PFSK-1 (cell line): ENCODE measurements at regions not wholly inside any gene's neighbourhood (a gene's known extent, or its start where the extent isn't known, plus 50 kb on each side); places are given as distances from the start of the nearest gene placed in this dataset.

Source experiments
- FOXP2 ChIP-seq: optimal IDR thresholded peaks from 2 replicates; pipeline ENCODE3; 2011; ENCODE audit warnings: borderline replicate concordance, control low read depth, inconsistent platforms; ENCODE audit not compliant: insufficient read depth; ENCODE audit errors: extremely low read length, extremely low read depth
- POLR2AphosphoS5 ChIP-seq: IDR thresholded peaks from 2 replicates; pipeline ENCODE4 v1.6.1; 2012; ENCODE audit warnings: low read depth, mild to moderate bottlenecking, control low read depth, low read length, moderate library complexity
- REST ChIP-seq, 2 experiments: IDR thresholded peaks; 2 replicates each; pipeline versions ENCODE4 v1.6.1 to v1.8.0; 2011 to 2012; ENCODE audit warnings: low read depth in 2 of 2, low read length in 2 of 2, control low read depth in 1 of 2, inconsistent platforms in 1 of 2, mild to moderate bottlenecking in 1 of 2, moderate library complexity in 1 of 2; ENCODE audit not compliant: insufficient read depth in 1 of 2
- SIN3A ChIP-seq: IDR thresholded peaks from 2 replicates; pipeline ENCODE4 v1.6.1; 2012; ENCODE audit warnings: mild to moderate bottlenecking, low read length, moderate library complexity, borderline replicate concordance; ENCODE audit not compliant: insufficient read depth
- TAF1 ChIP-seq: IDR thresholded peaks from 2 replicates; pipeline ENCODE4 v1.6.1; 2012; ENCODE audit warnings: low read length, control low read depth, borderline replicate concordance; ENCODE audit not compliant: insufficient read depth

GRCh38 chr16:79988721-79989220 lies 388.2 kb upstream of the MAF start:
- no peak for TF ChIP-seq POLR2AphosphoS5
- TF ChIP-seq SIN3A = no peak
- TF ChIP-seq TAF1 = no peak
- no peak for TF ChIP-seq FOXP2
- no peak for TF ChIP-seq REST (IDR thresholded peaks at IDR 0.05; ENCODE audit: insufficient read depth in 1 of 2, low read depth in 2 of 2, low read length in 2 of 2)

DNA sequence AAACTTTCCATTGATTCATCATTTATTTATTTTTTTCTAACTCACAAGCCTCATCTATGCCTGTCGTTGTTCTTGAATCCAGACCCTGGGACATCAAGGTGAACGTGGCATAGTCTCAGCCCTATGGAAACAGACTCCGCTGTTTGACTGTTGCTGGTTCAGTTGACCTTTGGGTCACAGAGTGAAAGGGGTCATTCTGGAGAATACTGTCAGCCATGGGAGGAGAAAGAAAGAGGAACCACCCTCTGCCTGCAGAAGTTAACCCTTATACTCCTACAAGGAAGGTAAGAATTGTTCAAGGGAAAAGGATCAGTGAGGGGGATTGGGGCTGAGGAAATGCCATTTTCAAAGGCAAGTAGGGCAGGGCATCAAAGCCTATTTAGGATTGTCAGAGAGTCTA lies 387.6 kb upstream of the MAF start:
- TF ChIP-seq POLR2AphosphoS5 (no peak), FOXP2 (no peak), TAF1 (no peak), REST (IDR thresholded peaks at IDR 0.05; ENCODE audit: insufficient read depth in 1 of 2, low read depth in 2 of 2, low read length in 2 of 2) (no peak), SIN3A (no peak)

DNA sequence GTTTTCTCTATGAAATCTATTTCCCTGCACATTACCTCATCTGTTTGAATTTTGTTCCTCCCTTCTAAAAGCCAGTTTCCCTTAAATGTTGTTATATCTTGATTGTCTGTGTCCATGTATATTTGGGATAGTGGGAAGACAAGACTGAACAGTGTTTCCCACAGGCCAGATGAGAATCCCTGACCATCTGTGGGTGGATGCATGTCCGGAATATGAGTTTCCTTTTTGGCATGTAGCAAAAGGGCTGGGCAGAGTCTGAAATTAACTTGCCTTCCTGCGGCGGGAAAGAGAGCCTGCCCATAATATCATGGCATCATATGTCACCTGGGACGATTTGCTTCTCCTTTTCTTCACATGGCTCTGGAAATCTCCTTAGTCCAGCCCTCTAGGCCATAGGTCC lies 385.8 kb upstream of the MAF start:
- TF ChIP-seq REST (IDR thresholded peaks at IDR 0.05; ENCODE audit: insufficient read depth in 1 of 2, low read depth in 2 of 2, low read length in 2 of 2) (no peak), FOXP2 (no peak), TAF1 (no peak), POLR2AphosphoS5 (no peak), SIN3A (no peak)

- TF ChIP-seq FOXP2 (no peak), POLR2AphosphoS5 (no peak), TAF1 (no peak)
Measured at GRCh38 chr16:79985606-79986005, 385.1 kb upstream of the MAF start.

GRCh38 chr16:79982862-79983261 lies 382.3 kb upstream of the MAF start:
- no peak for TF ChIP-seq POLR2AphosphoS5
- TF ChIP-seq REST (IDR thresholded peaks at IDR 0.05; ENCODE audit: insufficient read depth in 1 of 2, low read depth in 2 of 2, low read length in 2 of 2) = no peak
- TF ChIP-seq SIN3A = no peak
- no peak for TF ChIP-seq TAF1
- no peak for TF ChIP-seq FOXP2
